Hepatocyte (in vitro differentiated cells): ENCODE measurements at regions not wholly inside any gene's neighbourhood (a gene's known extent, or its start where the extent isn't known, plus 50 kb on each side); places are given as distances from the start of the nearest gene placed in this dataset.

ENCODE experiments used
- EZH2 ChIP-seq: fragments of 200-600 bp; sonication (generic); IDR thresholded peaks from 2 replicates; pipeline ENCODE4 v1.6.1; 2016; ENCODE audit warnings: antibody characterized with exemption, mild to moderate bottlenecking, borderline replicate concordance
- EZH2phosphoT487 ChIP-seq: fragments of 200-600 bp; sonication (generic); IDR thresholded peaks from one replicate; pipeline ENCODE4 v1.6.1; 2018; ENCODE audit warnings: antibody characterized with exemption, mild to moderate bottlenecking, low read depth, moderate library complexity; ENCODE audit not compliant: unreplicated experiment, severe bottlenecking
- TF ChIP-seq, protein P1 (sequence below): fragments of 200-600 bp; sonication (generic); IDR thresholded peaks from 2 replicates; pipeline ENCODE4 v1.5.1; 2016; ENCODE audit warnings: antibody characterized with exemption, mild to moderate bottlenecking; ENCODE audit not compliant: poor library complexity

DNA sequence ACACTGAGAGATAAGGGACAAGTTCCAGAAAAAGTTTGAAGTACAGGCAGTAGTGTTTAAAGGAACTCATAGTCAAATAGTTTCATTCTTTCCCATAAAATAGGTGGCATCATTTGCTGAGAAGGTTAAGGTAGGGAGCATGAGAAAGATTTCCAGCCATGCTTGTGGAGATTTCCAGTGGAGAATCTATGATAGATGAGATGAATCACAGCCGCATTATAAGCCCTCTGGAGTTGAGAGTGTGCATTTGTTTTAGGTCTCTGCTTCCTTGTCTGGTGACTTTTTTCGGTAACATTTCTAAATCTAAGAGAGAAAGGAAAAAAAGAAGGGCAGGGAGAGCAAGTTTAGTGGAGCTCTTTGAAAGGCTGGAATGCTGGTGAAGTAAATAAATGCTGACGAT lies 108.7 kb downstream of the DISP1 start:
- TF ChIP-seq, protein P1, sequence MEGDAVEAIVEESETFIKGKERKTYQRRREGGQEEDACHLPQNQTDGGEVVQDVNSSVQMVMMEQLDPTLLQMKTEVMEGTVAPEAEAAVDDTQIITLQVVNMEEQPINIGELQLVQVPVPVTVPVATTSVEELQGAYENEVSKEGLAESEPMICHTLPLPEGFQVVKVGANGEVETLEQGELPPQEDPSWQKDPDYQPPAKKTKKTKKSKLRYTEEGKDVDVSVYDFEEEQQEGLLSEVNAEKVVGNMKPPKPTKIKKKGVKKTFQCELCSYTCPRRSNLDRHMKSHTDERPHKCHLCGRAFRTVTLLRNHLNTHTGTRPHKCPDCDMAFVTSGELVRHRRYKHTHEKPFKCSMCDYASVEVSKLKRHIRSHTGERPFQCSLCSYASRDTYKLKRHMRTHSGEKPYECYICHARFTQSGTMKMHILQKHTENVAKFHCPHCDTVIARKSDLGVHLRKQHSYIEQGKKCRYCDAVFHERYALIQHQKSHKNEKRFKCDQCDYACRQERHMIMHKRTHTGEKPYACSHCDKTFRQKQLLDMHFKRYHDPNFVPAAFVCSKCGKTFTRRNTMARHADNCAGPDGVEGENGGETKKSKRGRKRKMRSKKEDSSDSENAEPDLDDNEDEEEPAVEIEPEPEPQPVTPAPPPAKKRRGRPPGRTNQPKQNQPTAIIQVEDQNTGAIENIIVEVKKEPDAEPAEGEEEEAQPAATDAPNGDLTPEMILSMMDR: no peak
- TF ChIP-seq EZH2 (no peak), EZH2phosphoT487 (no peak)
